Inflammatory macrophage treated with lipopolysaccharide for 1 hour (primary cell): ENCODE measurements at regions not wholly inside any gene's neighbourhood (a gene's known extent, or its start where the extent isn't known, plus 50 kb on each side); places are given as distances from the start of the nearest gene placed in this dataset.
"Not testable (repeated sequence)": the region's sequence is repeated elsewhere in the genome, so short reads cannot be mapped to it uniquely, and the experiment has no call there.

Source experiments
- DNase-seq, 2 donors: peaks; one replicate each; pipeline ENCODE4 v3.0.0-alpha.2; 2020 to 2022

DNA sequence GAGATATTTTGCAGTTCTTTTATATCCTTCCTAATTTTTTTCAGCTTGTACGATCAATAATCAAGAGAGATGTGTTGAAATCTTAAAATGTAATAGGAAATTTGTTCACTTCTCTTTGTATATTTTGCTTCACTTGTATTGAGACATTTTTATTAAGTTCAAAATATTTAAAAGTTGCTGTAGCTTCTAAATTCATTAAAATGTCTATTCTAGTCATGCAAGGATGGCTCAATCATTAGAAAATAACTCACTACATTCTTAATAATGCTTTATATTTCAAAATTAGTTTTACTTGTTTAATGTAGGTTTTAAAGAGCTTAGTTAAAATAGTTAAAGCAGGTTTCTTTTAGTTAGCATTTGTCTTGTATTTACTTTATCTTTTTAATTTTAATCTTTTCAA lies 308.4 kb downstream of the CYRIA start:
- no peak for DNase-seq

DNA sequence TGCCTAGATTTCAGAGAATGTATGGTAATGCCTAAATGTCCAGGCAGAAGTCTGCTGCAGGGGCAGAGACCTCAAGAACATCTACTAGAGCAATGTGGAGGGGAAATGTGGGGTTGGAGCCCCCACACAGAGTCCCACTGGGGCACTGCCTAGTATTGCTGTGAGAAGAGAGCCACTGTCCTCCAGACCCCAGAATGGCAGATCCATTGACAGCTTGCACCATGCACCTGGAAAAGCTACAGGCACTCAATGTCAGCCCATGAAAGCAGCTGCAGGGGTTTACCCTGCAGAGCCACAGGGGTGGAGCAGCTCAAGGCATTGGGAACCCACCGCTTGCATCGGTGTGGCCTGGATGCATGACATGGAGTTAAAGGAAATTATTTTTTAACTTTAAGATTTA lies 314.1 kb downstream of the CYRIA start:
- no peak for DNase-seq

DNA sequence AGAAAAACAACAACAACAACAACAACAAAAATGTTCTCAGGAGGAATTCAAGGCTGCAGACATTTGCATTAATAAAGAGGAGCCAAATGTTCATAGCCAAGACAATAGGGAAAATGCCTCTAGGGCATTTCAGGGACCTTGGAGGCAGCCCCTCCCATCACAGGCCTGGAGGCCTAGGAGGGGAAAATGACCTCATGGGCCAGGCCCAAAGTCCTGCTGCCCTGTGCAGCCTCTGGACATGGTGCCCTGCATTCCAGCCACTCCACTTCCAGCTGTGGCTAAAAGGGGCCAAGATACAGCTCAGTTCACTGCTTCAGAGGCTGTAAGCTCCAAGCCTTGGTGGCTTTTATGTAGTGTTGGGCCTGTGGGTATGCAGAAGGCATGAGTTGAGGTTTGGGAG lies 314.5 kb downstream of the CYRIA start:
- DNase-seq = no peak

DNA sequence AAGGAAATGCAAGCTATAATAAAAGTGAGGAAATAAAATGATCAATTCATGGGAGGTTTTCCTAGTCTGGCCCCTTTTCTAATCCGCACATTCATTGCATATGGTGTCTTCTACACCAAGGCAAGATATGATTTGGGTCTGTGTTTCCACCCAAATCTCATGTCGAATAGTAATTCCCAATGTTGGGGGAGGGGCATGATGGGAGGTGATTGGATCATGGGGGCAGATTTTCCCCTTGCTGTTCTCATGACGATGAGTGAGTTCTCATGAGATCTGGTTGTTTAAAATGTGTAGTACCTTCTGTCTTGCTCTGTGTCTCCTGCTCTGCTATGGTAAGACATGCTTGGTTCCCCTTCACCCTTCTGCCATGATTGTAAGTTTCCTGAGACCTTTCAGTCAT lies 315.4 kb downstream of the CYRIA start:
- DNase-seq = no peak

DNA sequence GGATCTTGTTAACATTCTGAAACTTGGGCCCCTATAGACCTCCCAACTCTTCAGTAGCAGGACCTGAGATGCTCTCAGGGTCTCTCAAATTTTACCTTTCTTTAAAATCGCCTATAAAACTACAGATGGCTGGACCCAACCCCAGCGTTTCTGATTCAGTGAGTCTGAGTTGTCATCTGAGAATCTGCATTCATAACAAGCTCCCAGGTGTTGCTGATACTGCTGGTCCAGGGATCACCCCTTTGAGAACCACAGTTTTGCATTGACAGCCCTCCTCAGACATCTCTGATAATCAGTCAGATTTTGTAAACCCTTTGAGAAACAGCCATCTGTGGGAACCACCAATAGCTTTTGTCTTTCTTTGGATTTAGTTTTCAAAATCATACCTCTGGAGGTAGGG lies 315.8 kb downstream of the CYRIA start:
- no peak for DNase-seq

DNA sequence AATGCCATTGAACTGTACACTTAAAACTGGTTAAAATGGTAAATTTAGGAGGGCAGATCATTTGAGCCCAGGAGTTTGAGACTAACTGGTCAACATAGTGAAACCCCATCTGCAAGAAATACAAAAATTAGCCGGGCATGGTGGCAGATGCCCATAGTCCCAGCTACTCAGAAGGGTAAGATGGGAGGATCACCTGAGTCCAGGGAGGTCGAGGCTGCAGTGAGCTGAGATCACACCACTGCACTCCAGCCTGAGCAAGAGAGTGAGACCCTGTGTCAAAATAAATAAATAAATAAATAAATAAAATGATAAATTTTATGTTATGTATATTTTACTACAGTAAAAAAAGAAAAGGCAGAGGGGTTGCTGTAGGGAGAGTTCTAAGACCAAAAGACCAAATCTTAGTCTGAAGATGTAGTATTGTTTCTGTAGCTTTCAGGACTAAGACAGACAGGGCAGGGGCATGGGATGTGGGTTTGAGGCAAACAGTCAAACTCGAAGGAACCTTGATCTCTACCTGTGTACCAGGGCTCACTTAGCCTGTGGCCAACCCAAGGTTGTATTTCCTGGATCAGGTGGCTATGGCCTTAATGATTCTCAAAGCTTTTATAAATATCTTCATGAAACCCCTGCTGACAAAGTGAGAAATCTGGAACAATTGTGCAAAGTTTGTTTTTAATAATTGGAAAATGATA lies 316.7 kb downstream of the CYRIA start:
- no peak for DNase-seq

DNA sequence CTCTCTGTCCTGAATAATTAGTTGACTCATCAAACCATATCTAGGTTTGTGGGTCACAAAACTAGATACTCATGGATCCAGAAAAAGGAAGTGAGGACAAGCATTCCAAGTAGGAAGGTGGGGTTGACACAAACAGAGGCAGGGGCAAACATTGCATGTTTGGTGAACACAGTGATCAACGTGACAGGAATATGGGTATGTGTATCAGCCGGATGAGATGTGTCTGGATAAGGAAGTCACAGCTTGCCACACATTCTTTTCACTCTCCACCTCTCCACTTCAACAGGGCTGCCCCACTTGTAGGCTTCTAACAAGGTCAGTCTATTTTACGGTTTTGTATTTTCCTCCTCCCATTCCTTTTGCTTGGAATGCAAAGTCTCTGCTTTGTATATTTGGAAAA lies 319.0 kb downstream of the CYRIA start:
- no peak for DNase-seq

DNA sequence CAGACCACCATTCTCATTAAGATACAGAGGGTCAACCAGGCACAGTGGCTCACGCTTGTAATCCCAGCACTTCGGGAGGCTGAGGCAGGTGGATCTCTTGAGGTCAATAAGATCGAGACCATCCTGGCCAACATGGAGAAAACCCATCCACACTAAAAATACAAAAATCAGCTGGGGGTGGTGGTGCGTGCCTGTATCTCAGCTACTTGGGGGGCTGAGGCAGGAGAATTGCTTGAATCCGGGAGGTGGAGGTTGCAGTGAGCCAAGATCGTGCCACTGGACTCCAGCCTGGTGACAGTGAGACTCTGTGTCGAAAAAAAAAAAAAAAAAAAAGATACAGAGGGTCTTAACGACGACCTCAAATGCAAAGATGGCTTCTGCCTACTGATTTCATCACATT lies 320.4 kb downstream of the CYRIA start:
- not testable (repeated sequence) for DNase-seq

DNA sequence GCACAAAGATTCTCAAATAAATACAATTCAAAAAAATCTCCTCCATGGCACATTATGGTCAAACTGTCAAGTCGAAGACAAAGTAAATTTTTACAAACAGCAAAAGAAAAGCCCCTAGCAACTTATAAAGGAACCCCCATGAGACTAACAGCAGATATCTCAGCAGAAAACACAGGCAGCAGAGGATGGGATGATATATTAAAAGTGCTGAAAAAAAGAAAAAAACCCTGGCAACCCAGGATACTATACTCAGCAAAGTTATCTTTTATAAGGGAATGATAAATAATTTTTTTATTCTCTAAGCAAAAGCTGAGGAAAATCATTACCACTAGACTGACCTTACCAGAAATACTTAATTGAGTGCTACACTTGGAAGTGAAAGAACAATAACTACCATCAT lies 326.4 kb downstream of the CYRIA start:
- no peak for DNase-seq

DNA sequence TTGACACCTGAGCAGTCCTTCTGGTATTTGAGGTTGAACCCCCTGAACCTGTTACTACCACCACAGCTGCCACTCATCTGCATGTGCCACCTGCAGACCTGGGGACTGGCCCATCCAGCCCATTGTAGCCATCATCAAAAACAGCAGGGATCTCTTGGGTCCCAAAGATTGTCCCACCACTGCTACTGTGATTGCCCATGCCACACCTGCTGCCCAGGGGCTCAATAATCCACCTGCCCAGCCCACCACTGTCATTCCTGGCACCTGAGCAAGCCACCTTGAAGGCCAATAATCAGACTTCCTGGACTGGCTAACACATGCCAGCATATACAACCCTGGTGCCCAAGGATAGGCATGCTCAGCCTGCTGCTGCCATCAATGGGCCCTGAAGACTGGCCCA lies 327.6 kb downstream of the CYRIA start:
- DNase-seq = no peak

DNA sequence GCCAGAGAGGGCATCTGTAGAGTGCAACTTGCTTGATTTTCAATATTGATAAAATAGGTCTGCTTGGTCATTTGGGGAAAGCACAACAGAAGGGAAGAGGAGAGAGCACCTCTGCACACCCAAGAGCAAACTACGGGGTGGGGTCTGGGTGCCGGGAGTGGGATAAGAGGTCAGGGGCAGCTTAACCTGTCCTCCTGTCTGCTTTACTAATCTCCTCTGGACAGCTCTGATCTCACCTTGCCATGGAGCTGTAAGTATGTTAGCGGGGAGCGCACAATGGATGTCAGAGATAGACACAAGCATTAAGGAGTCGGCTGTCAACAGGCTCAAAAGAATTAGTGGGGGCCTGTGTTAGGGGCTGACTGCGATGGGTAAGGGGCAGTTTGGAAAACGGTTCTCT lies 328.7 kb downstream of the CYRIA start:
- no peak for DNase-seq

DNA sequence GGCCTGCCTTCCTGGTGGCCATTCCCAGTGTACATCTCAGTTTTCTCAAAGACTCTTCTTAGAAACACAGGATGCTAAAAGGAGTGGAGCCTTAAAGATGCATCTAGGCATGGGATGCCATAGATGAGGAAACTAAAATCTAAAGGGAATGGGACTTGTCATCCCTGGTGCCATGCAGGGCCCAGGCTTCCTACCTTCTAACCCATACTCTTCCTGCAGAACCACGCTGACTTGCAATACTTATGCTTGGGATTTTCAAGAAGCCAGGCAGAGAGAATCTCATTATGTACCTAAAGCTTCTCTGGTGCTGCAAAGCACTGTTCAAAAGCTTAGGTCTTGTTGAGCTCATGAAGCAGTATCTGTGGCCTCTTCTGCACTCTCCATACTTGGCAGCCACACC lies 329.1 kb downstream of the CYRIA start:
- DNase-seq = no peak

DNA sequence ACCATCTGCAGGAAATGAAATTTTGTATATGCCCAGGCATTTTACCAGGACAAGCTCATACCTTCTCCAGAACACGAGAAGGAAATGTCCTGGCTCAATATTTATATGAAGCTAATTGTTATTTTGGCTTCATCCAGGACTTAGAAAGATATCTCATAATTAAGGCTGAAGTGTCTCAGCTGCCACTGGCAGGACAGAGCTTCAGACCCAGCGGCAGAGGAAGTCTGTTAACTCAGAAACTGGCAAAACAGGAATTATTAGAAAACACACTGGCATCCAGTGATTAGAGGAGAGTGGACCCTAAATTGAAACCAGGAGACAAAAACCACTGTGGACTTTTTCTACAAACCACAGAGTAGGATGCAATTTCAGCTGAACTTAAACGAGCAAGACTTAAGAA lies 329.7 kb downstream of the CYRIA start:
- DNase-seq = no peak

DNA sequence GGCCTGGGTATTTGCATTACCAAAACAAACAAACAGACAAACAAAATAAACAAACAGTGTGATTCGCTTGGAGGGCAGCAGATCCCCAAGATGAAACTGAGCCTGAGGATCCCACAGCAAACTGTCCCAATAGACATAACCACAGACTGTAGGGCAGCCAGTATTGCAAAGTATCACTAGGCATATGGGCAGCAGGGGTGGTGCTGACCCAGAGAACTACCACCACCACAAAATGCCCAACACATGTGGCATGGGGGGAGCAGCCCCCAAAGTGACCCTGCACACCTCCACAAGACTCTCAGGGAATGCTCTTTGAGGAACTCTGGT lies 330.1 kb downstream of the CYRIA start:
- no peak for DNase-seq

DNA sequence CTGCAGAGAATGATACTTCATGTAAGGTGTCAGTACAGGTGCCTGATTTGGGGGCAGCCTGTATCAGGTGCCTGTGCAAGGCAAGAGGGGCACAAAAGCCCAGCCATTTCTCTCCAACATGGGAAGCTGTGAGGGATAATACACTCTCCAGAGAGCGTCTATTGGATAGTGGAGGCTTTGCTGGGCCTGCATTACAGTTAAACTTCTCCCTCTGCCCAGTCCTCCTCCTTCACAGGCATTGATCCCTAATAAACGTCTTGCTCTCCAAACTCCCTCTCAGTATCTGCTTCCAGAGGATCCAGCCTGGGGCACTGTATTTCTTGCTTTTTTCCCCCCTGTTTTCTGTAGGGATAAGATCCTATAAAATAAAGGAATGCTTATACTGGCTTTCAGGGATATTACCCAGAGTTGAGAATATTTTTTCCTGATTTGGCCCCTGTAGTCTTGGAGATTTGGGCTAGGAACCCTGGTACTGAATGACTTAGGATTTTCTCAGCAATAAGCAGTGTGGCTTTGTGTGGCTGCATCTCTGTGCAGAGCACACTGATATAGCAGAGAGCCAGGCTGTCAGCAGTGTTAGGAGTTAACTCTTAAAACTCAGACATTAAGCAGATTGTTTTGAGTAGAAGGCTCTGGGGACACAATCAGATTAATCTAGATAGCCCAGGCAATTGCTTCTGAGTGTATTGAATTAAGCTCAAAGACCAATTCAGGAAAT lies 330.6 kb downstream of the CYRIA start:
- DNase-seq = no peak

DNA sequence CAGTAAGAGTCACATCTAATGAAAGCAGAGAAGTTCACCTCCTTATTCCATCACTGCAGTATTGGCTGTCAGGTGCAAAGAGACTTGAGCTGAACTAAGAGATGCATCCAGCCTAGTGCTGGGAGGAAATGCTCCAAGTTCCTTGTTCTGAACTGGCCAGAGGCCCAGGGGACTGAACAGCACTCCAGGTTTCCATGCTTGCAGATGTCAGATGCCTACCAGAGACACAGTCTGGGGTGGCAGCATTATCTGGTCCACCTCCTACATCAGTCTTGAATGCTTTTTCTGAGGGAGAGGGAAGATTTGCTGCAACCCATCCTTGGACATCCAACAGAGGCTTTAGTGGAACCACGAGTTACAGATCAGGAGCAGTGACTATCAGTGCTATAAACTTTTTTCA lies 331.3 kb downstream of the CYRIA start:
- DNase-seq = no peak

DNA sequence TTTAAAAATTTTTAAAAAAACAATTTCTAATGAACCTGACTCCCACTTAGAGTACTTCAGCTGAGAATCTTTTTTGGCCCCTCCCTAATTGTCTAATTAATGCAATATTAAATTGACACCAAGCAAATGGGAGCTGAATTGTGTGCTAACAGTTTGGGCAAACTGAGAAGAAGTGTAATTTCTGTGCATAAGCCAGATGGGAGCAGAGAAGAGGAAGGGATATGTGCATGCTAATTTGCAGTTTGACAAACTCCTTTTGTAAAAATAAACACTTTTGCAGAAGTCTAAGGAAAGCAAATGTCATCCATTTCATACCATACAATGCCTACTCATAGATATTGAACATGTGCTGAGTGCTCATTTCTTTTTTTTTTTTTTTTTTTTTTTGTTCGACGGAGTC lies 332.0 kb downstream of the CYRIA start:
- no peak for DNase-seq

DNA sequence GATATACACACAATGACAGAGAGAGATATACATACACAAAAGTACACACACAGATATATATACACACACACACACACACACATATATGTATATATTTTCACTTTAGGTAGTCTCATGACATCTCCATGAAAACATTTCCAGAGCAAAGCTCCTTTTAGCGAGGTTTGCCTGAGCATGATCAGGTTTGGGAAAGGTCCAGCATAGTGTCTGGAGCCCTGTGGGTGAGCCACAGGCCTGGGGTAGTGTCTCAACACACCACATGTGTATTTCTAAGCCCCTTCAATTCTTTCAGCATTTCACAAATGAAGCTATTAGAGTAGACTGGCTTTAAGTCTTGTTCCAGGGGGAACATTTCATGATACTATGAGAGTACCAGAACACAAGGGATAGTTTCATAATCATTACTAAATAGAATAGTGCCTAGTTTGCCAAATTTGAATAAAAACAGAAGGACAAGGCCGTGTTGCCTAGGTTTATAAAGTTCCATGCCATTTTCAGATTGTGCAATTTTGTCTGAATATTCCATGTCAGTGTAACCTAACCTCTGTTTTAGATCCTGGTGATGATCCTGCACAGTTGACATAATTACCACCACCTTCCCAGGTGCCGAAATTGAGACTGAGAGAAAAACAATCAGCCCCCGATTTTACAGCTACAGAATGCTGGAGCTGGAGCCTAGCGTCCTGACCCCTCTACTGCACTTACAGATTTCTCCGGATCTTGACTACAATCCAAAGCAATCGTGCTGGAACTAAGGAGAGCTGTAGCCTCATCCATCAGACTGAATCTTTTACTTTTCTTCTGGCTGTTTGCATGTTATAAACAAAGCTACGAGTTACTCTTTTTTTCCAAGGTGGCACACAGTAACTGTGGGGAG lies 332.7 kb downstream of the CYRIA start:
- no peak for DNase-seq

DNA sequence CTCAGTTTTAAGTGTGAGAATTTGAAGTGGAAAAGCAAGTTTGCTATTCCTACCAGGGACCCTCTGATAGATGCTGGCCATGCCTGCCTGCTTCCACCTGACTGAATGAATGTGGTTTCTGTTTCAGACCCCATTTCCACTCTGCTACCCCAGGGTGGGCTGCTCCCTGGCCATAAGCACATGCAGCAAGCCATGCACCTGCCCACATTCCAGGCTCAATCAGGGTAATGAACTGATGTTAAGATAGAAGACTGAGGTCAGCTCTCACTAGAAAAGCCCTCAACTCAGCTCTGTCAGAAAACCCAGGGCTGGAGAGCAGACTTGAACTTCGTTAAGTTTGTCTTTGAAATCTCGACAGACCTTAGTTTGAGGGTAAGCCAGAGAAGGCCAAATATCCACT lies 333.9 kb downstream of the CYRIA start:
- no peak for DNase-seq

DNA sequence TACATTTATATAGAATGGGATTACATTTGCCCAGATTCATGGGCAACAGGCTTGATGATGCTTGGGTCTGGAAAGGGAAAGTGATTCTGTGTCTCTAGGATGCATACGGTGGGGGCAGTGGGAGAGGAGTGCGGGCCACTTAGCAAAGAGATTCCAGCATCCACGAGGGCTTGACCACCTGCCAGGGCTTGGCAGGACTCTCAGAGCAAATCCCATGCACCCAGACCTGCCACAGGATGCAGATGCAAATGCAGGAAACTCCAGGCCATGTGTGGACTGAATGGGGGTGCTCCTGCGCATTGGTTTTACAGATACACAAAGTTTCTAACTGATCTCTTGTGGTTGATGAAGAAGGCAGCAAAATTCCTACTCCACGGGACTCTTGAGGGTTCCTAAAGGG lies 334.7 kb downstream of the CYRIA start:
- no peak for DNase-seq

DNA sequence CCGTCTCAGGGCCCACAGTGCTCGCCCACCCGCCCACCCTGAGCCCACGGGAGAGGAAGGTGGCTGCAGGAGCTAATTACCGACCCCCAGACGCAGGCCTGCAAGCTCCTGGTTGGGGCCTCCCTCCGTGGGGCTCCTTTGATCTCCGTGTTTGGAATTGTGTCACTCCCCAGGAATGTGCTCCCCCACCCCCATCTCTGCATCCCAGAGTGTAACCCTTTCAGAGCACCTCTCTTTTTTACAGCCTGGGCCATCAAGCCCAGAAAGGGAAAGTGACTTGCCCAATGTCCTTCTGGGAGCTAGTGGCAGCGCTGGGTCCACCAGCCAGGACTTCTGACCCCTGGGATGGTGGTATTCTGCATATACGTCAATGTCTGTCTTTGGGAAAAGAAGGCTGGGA lies 335.1 kb downstream of the CYRIA start:
- DNase-seq = no peak

DNA sequence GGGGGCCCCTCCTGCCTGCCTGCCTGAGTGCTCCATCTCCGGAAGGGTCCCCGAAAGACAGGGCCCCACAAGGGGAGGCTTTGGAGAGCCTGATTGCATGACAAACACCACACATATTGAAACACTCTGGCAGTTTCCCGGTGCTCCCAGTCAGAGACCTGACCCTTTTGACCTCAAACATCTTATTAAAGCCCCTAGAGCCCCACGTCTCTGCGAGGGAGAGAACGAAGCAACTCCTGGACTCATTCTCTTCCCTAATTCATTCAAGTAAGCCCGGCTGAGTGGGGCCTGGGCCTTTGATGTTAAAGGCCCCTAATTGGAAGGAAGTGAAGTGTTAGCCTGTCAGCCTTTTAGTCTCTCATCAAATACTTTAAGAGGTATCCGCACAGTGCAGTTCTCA lies 335.6 kb downstream of the CYRIA start:
- no peak for DNase-seq

DNA sequence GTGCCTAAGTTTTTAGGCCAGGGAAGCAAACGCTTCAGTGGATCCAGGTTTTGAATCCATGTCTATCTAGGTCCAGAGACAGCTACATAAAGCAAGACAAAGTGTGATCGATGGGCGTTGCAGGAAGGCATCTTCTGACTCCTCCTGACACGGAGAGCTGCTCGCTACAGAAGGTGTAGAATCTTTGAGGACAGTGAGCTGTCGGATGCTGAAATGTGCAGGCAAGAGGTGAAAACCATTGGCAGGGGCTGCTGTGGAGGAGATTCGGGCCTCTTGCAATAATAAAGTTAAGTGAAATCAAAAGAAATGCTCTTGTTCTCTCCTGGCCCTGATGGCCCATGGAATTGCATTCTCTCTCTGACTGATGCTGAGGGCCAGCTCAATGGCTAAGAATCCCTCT lies 336.2 kb downstream of the CYRIA start:
- no peak for DNase-seq

DNA sequence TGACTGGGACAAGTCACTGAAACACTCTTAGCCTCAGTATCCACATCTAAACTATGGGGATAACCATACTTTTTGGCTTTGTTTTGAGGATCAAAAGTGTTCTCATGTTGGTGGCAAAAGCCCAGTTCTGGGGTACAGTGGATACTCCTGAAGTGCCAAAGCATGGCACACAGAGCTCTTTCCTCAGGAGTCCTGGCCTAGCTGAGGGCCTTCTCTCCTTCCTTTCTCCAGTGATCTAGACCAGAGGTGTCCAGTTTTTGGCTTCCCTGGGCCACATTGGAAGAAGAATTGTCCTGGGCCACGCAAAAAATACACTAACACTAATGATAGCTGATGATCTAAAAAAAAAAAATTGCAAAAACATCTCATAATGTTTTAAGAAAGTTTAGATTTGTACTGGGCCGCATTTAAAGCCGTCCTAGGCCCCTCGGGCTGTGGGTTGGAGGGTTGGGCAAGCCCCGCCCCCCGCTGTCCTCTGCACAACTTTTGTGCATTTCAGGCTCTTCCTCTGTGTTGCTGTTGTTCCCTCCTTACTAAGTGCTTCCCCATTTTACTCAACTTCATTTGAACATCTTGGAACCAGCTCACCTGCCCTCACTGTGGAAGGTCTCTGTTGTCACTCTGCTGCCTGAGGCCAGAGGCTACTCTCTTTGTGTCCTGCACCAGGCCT lies 337.0 kb downstream of the CYRIA start:
- no peak for DNase-seq
